Hepatocyte (in vitro differentiated cells): ENCODE measurements at regions not wholly inside any gene's neighbourhood (a gene's known extent, or its start where the extent isn't known, plus 50 kb on each side); places are given as distances from the start of the nearest gene placed in this dataset.
"Not testable (repeated sequence)": the region's sequence is repeated elsewhere in the genome, so short reads cannot be mapped to it uniquely, and the experiment has no call there.

ENCODE experiments used
- CTCF ChIP-seq: fragments of 200-600 bp; sonication (generic); IDR thresholded peaks from 2 replicates; pipeline ENCODE4 v1.5.1; 2016; ENCODE audit warnings: antibody characterized with exemption, mild to moderate bottlenecking; ENCODE audit not compliant: poor library complexity
- EZH2 ChIP-seq: fragments of 200-600 bp; sonication (generic); IDR thresholded peaks from 2 replicates; pipeline ENCODE4 v1.6.1; 2016; ENCODE audit warnings: antibody characterized with exemption, mild to moderate bottlenecking, borderline replicate concordance
- EZH2phosphoT487 ChIP-seq: fragments of 200-600 bp; sonication (generic); IDR thresholded peaks from one replicate; pipeline ENCODE4 v1.6.1; 2018; ENCODE audit warnings: antibody characterized with exemption, mild to moderate bottlenecking, low read depth, moderate library complexity; ENCODE audit not compliant: unreplicated experiment, severe bottlenecking

GRCh38 chr15:20020588-20020987 is 521.0 kb downstream of the GOLGA6L6 start:
- TF ChIP-seq EZH2phosphoT487, CTCF, EZH2: not testable (repeated sequence)
